IMR-90 (cell line): ENCODE measurements at regions not wholly inside any gene's neighbourhood (a gene's known extent, or its start where the extent isn't known, plus 50 kb on each side); places are given as distances from the start of the nearest gene placed in this dataset.

Experiments used
- ATAC-seq: fragments of 200-7000 bp; cut with Tn5 transposase; 2 replicates; pipeline ENCODE4 v1.9.1; 2020; ENCODE audit warnings: low read depth, mild to moderate bottlenecking, moderate library complexity
- BruUV-seq: library from RNA; stranded (reverse); fragments of 400-500 nt; replicated peaks from 2 replicates; lab custom pipeline; 2021; lab: Mats Ljungman, UMichigan
- CTCF ChIA-PET: fragments of 300-600 bp; formaldehyde crosslinking; extraction: SDS; loops from one replicate; lab custom pipeline; 2021; ENCODE audit warnings: antibody characterized with exemption; lab: Yijun Ruan, JAX
- POLR2A ChIA-PET: fragments of 300-600 bp; sonication (Branson Sonifier 250); formaldehyde crosslinking; loops from one replicate; lab custom pipeline; 2022; ENCODE audit warnings: antibody characterized with exemption; ENCODE audit not compliant: unreplicated experiment; lab: Charles Lee
- DNase-seq: peaks from one replicate; pipeline ENCODE4 v3.0.0; 2013
- H2AFZ ChIP-seq: replicated peaks from 2 replicates; pipeline ENCODE3; 2013; ENCODE audit warnings: low read length, mild to moderate bottlenecking; ENCODE audit not compliant: poor library complexity
- H2AK5ac ChIP-seq: 2 replicates; pipeline ENCODE4 v1.6.1; 2013; ENCODE audit warnings: low read depth, low read length, inconsistent platforms
- H2AK9ac ChIP-seq: replicated peaks from 2 replicates; pipeline ENCODE3; 2013; ENCODE audit warnings: mild to moderate bottlenecking, low read depth, low read length, moderate library complexity; ENCODE audit not compliant: poor library complexity
- H2BK120ac ChIP-seq: 2 replicates; pipeline ENCODE4 v1.6.1; 2013; ENCODE audit warnings: low read depth, low read length, inconsistent platforms
- H2BK15ac ChIP-seq: 3 replicates; pipeline ENCODE4 v1.6.1; 2013; ENCODE audit warnings: low read depth, low read length, inconsistent platforms
- H2BK20ac ChIP-seq: 2 replicates; pipeline ENCODE4 v1.6.1; 2013; ENCODE audit warnings: low read depth, mild to moderate bottlenecking, inconsistent platforms, low read length, moderate library complexity
- H2BK5ac ChIP-seq: 2 replicates; pipeline ENCODE4 v1.6.1; 2013; ENCODE audit warnings: mild to moderate bottlenecking, low read depth, low read length, inconsistent platforms; ENCODE audit not compliant: poor library complexity, severe bottlenecking
- H3K14ac ChIP-seq: replicated peaks from 2 replicates; pipeline ENCODE4 v1.6.1; 2013; ENCODE audit warnings: low read depth, low read length, inconsistent platforms
- H3K18ac ChIP-seq: 2 replicates; pipeline ENCODE4 v1.6.1; 2013; ENCODE audit warnings: low read depth, low read length, control low read depth
- H3K23ac ChIP-seq: 2 replicates; pipeline ENCODE4 v1.6.1; 2013; ENCODE audit warnings: low read depth, low read length, inconsistent platforms
- H3K27ac ChIP-seq: 2 replicates; pipeline ENCODE4 v1.5.1; 2013; ENCODE audit warnings: mild to moderate bottlenecking, control low read depth, low read length; ENCODE audit not compliant: insufficient read depth
- H3K27me3 ChIP-seq: 2 replicates; pipeline ENCODE4 v1.6.1; 2013; ENCODE audit warnings: low read length; ENCODE audit not compliant: control insufficient read depth, insufficient read depth
- H3K36me3 ChIP-seq: 2 replicates; pipeline ENCODE4 v1.6.1; 2013; ENCODE audit warnings: low read length, mixed read lengths; ENCODE audit not compliant: control insufficient read depth, insufficient read depth
- H3K4ac ChIP-seq: 2 replicates; pipeline ENCODE4 v1.6.1; 2013; ENCODE audit warnings: low read depth, low read length, inconsistent platforms
- H3K4me1 ChIP-seq: 2 replicates; pipeline ENCODE4 v1.6.1; 2013; ENCODE audit warnings: low read length, mixed read lengths; ENCODE audit not compliant: control insufficient read depth, insufficient read depth
- H3K4me2 ChIP-seq: 2 replicates; pipeline ENCODE4 v1.6.1; 2013; ENCODE audit warnings: low read depth, mild to moderate bottlenecking, control low read depth, low read length, moderate library complexity
- H3K4me3 ChIP-seq: 2 replicates; pipeline ENCODE4 v1.5.1; 2013; ENCODE audit warnings: low read depth, mild to moderate bottlenecking, control low read depth, low read length, moderate library complexity; ENCODE audit not compliant: insufficient read depth
- H3K56ac ChIP-seq: 2 replicates; pipeline ENCODE4 v1.6.1; 2013; ENCODE audit warnings: low read length, inconsistent platforms; ENCODE audit not compliant: insufficient read depth; ENCODE audit errors: extremely low read depth
- H3K79me1 ChIP-seq, 2 experiments: 2 replicates each; pipeline ENCODE4 v1.6.1; 2013; ENCODE audit warnings: low read length in 2 of 2, inconsistent platforms in 1 of 2, low read depth in 1 of 2
- H3K9ac ChIP-seq: 2 replicates; pipeline ENCODE4 v1.6.1; 2013; ENCODE audit warnings: low read depth, low read length, control low read depth
- H3K9me1 ChIP-seq: 2 replicates; pipeline ENCODE4 v1.6.1; 2013; ENCODE audit warnings: low read length, inconsistent platforms; ENCODE audit not compliant: insufficient read depth
- H3K9me3 ChIP-seq: 2 replicates; pipeline ENCODE4 v1.6.1; 2013; ENCODE audit warnings: low read length; ENCODE audit not compliant: control insufficient read depth, insufficient read depth
- H4K20me1 ChIP-seq: 2 replicates; pipeline ENCODE4 v1.6.1; 2013; ENCODE audit warnings: low read length, inconsistent platforms; ENCODE audit not compliant: insufficient read depth
- H4K5ac ChIP-seq: 2 replicates; pipeline ENCODE4 v1.6.1; 2013; ENCODE audit warnings: mild to moderate bottlenecking, low read depth, low read length, control low read depth
- H4K8ac ChIP-seq, 2 experiments: 2 replicates each; pipeline ENCODE4 v1.6.1; 2013; ENCODE audit warnings: low read depth in 2 of 2, low read length in 2 of 2, control low read depth in 1 of 2, inconsistent platforms in 1 of 2
- H4K91ac ChIP-seq: 2 replicates; pipeline ENCODE4 v1.6.1; 2013; ENCODE audit warnings: low read depth, low read length, inconsistent platforms; ENCODE audit not compliant: insufficient read depth
- FOS ChIP-seq: fragments of 150-350 bp; IDR thresholded peaks from 2 replicates; pipeline ENCODE4 v1.6.1; 2016; ENCODE audit warnings: low read depth, low read length
- dilution Hi-C: fragments of 300-500 bp; cut with HindIII; formaldehyde crosslinking; loops from one replicate; pipeline ENCODE4 v1.14.3; 2018; ENCODE audit warnings: low sequenced_read_pairs; ENCODE audit not compliant: unreplicated experiment
- in situ Hi-C: fragments of 300-500 bp; cut with MboI; formaldehyde crosslinking; loops from 3 replicates; pipeline ENCODE4 v1.14.3; 2019; ENCODE audit warnings: low sequenced_read_pairs, inconsistent platforms, mixed read lengths
- intact Hi-C: fragments of 100-400 bp; cut with micrococcal nuclease; formaldehyde crosslinking; loops from 2 replicates; pipeline ENCODE4 v1.10.0; 2022
- TF ChIP-seq, protein P1 (sequence below): conservative IDR thresholded peaks from 2 replicates; pipeline ENCODE4 v1.5.1; 2012; ENCODE audit warnings: mild to moderate bottlenecking, low read depth, low read length, improper control_type of control experiment

DNA sequence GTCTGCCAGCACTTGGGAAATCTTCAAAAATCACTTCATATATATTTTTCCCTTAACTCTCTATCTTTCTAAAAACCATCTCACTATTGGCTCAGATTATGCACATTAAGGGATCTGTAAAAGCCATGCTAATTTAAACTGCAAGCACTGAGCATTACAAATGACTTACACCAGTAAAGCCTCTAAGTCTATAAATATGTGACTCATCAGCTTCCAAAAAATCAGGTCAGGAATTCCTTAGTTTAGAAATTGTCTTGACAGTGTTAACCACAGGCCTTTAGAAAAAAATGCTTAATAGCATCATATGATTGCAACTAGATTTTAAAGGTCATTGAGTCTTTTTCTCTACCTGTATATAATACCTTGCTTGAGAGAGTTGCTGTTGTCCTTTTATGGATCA is 1113.6 kb upstream of the PIK3C3 start:
- Histone ChIP-seq H3K27me3 (no peaks in the 10 kb centered on the region), H3K79me1 (no peaks in the 10 kb centered on the region), H2AK9ac (no peak overlapping the region), H3K23ac (no peak overlapping the region), H2AFZ (no peak overlapping the region), H3K36me3 (no peaks in the 10 kb centered on the region), H3K18ac (peak overlapping the region; percentile 13; the same call in 1 of the 2 replicates), H4K91ac (no peak overlapping the region), H3K9me1 (no peaks in the 10 kb centered on the region), H4K8ac (0 out of 4 replicates have a peak overlapping the region, but pooled peaks of 1 of the 2 experiments have one; percentile 29), H3K56ac (no peak overlapping the region), H3K4me1 (peaks cover 2% of the 10 kb centered on the region; the same call in 1 of the 2 replicates), H3K27ac (no peak overlapping the region), H3K9me3 (no peaks in the 10 kb centered on the region), H4K20me1 (no peaks in the 10 kb centered on the region), H3K9ac (no peak overlapping the region), H2AK5ac (no peak overlapping the region), H2BK15ac (no peak overlapping the region), H2BK5ac (peak overlapping the region; percentile 46), H3K4me3 (no peak overlapping the region), H3K14ac (0 out of 2 replicates have a peak overlapping the region, but pooled peaks have one; percentile 17), H4K5ac (no peak overlapping the region), H3K4ac (peak overlapping the region; percentile 3; the same call in 1 of the 2 replicates), H2BK20ac (peak overlapping the region; percentile 77), H3K4me2 (peak overlapping the region; percentile 30; the same call in 1 of the 2 replicates), H2BK120ac (peak overlapping the region; percentile 60; the same call in 1 of the 2 replicates)
- ATAC-seq (peak; percentile 95), DNase-seq (peak; percentile 74)
- peak; percentile 69; the same call in 1 of the 2 replicates for TF ChIP-seq FOS
- TF ChIP-seq, protein P1, sequence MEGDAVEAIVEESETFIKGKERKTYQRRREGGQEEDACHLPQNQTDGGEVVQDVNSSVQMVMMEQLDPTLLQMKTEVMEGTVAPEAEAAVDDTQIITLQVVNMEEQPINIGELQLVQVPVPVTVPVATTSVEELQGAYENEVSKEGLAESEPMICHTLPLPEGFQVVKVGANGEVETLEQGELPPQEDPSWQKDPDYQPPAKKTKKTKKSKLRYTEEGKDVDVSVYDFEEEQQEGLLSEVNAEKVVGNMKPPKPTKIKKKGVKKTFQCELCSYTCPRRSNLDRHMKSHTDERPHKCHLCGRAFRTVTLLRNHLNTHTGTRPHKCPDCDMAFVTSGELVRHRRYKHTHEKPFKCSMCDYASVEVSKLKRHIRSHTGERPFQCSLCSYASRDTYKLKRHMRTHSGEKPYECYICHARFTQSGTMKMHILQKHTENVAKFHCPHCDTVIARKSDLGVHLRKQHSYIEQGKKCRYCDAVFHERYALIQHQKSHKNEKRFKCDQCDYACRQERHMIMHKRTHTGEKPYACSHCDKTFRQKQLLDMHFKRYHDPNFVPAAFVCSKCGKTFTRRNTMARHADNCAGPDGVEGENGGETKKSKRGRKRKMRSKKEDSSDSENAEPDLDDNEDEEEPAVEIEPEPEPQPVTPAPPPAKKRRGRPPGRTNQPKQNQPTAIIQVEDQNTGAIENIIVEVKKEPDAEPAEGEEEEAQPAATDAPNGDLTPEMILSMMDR: no peak
- dilution Hi-C loops: no loop called here
- no TSS peak for BruUV-seq
- POLR2A ChIA-PET: interaction anchor here (0.6 kb wide), 1 partner anchor 89 kb away, joined by 3 read pairs; no protein-coding TSS in a partner anchor
- in situ Hi-C loops: no loop called here
- intact Hi-C loops: no loop called here
- CTCF ChIA-PET: interaction anchor here (0.6 to 1.0 kb wide), 3 partner anchors 31 to 88 kb away, joined by 3 read pairs; no protein-coding TSS in a partner anchor
